OCI-LY3 (cell line): ENCODE measurements at regions not wholly inside any gene's neighbourhood (a gene's known extent, or its start where the extent isn't known, plus 50 kb on each side); places are given as distances from the start of the nearest gene placed in this dataset.

Experiments
- CTCF ChIP-seq: fragments of 200-600, 300-600 bp; sonication (generic); IDR thresholded peaks from 2 replicates; pipeline ENCODE4 v1.5.1; 2014; ENCODE audit warnings: antibody characterized with exemption, low read length, low read depth
- EZH2phosphoT487 ChIP-seq: fragments of 200-600 bp; shearing (Covaris generic); IDR thresholded peaks from 2 replicates; pipeline ENCODE4 v1.6.1; 2018; ENCODE audit warnings: antibody characterized with exemption, mixed run types, low read depth

GRCh38 chr7:32250003-32250402, 179.8 kb upstream of the PDE1C start:
- no peak for TF ChIP-seq CTCF
- no peak for TF ChIP-seq EZH2phosphoT487
